SIG-M5 treated with dmso at 0.1 percent for 504 hours (cell line): ENCODE measurements at regions not wholly inside any gene's neighbourhood (a gene's known extent, or its start where the extent isn't known, plus 50 kb on each side); places are given as distances from the start of the nearest gene placed in this dataset.
"Not testable (repeated sequence)": the region's sequence is repeated elsewhere in the genome, so short reads cannot be mapped to it uniquely, and the experiment has no call there.

Source experiments
- DNase-seq: peaks from one replicate; lab custom pipeline; 2025; ENCODE audit not compliant: unreplicated experiment; lab: John Stamatoyannopoulos, UW

DNA sequence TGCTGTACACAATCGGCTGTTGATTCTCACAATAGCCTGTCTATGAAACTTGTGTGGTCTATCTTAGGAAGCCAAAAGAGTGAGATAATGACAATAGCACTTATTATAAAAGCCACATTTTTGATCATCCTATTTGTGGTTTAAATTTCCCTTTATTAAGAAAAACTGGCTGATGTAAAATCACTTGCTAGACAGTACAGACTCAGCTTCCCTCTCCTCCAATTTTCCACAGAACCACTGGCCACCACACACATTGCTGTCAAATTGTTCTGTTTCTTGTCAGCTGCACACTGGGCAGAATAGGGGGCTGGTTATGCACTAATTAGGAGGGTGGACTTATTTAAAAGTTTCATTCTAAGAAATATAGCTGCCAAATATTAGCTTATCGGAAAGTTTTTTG is 425.9 kb downstream of the EPHA3 start:
- no peak for DNase-seq

DNA sequence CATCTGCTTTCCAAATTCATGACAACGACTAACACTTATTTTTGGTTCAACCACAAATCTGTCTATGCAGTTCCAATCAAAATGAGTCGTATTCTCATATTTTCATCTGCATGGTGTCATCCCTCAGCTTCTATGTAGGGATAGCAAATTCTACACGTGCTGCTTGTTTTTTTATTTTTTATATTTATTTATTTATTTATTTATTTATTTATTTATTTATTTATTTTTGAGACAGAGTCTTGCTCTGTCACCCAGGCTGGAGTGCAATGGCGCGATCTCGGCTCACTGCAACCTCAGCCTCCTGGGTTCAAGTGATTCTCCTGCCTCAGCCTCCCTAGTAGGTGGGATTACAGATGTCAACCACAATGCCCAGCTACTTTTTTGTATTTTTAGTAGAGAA is 447.2 kb downstream of the EPHA3 start:
- DNase-seq, result not testable (repeated sequence)

DNA sequence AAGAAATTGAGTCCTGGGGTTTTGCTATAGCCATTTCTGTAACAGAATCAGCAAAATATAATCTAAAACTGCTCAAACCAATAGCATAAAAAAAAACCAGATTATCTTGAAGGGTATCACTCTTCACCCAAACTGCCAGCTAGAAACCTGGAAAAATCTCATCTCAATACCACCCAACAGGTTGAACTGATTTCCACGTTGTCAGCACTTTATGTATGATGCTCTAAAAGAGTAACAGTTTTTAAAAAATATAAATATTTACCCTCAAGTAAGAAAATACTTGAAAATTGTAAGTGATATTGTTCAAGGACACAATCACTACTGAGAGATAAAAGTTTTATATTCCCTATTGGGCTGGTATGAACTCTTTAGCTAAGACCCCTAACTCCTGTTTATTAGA is 451.3 kb downstream of the EPHA3 start:
- no peak for DNase-seq

DNA sequence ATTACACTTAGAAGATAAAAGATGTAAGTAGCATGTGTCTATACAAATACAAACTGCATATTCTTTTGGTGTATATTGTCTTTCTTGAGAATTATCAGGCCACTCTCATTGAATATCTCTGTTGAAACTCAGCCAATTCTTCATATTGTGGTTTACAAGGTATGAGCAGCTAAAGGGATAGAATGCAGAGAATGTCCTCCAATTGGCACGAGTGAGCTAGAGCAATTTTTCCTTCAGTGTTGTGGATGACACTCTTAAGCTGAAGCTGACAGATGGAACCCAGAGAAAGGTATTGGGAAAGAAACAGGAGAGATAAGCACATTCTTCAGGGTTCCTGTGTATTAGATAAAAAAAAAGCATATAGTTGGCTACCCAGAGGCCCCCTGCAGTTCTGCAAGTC is 453.1 kb downstream of the EPHA3 start:
- DNase-seq, result no peak

DNA sequence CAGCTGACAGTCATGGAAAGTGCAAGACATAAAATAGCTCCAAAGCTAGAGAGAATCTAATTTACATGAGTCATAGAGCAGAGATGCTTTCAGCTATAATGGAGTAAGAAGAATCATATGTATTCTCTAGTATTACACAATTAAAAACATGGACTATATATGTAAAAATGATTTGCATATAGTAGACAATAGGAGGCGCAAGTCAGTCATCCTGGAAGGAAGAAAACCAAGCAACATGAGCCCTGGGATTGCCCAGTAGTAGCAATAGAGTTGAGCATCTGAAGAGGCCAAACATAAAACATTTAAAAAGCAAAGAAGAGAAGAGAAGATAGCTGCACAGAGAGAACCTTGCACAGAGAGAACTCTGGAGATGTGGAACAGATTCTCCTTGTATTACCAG is 455.0 kb downstream of the EPHA3 start:
- DNase-seq, result no peak

DNA sequence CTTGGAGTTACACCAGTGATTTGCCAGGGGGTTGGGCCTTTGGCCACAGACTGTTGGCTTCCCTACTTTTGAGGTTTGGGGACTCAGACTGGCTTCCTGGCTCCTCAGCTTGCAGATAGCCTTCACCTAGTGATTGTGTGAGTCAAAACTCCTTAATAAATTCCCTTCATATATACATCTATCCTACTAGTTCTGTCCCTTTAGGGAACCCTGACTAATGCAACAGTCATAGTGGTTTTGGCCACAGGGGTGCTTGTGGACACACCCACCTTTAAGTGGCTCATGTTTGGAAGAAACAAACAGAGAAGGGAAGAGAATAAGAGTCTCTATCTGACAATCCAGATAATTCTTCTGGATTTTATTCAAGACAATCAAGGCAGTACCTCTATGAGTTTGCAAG is 457.7 kb downstream of the EPHA3 start:
- no peak for DNase-seq

DNA sequence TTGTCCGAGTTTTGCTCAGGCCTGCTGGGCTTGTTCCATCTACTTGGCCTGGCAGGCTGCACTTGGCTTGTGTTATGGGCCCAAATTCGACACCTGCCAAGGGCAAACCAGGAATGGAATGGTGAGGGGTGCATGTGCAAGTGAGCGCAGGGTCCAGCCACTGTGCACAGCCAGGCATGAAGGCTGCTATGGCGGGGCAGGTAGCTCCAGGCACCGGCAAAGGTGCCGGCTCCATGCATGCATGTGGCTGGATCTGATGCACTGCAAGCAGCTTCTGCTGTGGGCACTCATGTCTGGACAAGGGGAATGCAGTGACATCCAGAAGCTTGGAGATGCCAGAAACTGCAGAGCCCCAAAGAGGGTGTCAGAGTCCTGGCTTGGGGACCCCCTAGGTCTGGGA is 463.0 kb downstream of the EPHA3 start:
- DNase-seq, result no peak

DNA sequence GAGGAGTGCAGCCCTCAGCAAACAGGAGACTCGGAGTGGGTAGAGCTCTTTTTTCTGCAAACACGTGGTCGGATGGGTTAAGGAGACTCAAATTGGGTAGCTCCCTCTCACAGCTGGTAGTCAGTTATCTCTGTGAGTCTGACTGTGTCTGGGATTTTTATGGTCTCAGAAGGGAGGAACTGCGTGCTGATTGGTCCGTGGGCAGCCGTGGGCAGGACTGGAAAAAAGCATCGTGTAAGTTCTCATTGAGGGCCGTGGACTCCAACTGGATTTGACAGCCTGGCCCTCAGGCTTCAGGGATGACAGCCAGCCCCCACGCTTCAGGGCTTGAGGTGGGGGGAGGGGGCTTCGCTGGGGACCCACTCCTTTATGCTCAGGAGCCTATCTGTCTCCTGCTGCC is 463.9 kb downstream of the EPHA3 start:
- no peak for DNase-seq

DNA sequence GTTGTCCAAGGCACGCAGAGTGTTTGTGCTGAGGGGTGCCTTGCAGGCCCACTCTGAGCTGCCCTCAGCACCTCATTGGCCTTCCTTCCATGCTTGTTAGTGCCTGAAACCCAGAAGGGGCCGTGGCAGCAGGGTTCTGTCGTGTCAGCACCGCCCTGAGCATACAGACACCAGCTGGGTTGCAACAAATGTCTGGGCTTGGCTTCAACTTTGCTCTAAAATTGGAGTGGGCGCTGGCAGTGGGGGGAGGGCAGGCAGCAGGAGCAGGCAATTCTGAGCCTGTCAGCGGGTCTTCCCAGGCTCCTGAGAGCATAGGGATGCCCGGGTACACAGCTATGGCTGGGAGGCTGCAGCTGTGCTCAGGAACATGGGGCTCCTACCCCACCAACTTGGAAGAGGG is 464.3 kb downstream of the EPHA3 start:
- no peak for DNase-seq

DNA sequence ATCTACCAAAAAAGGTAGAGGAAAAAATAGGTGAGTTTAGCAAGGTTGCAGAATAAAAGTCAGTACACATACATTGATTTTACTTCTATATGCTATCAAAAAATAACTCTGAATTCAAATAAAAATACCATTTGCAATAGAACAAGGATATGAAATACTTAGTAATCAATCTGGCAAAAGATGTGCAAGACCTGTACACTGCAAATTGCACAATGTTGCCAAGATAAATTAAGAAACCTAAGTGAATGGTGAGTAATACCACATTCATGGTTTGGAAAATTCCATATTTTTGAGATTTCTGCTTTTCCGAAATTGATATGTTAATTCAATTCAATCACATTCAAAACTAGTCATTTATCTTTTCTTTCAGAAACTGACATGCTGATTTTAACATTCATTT is 464.8 kb downstream of the EPHA3 start:
- no peak for DNase-seq

DNA sequence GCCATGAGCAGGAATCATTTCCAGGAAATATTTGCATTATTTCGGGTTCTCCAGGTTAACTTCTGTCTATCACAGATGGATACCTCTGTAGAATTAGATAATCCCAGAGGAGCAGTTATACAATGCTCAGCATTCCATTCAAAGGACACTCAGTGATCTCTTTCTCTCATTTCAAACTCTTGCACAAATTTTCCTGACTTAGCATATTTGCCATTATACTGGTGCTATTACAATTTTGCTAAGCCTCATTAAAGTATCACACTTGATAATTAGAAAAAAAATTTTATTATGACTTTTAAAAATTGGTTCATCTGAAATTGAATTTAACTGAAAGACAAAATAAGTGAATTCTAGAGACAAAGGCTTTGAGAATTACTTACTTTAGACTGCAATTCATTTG is 469.0 kb downstream of the EPHA3 start:
- no peak for DNase-seq

DNA sequence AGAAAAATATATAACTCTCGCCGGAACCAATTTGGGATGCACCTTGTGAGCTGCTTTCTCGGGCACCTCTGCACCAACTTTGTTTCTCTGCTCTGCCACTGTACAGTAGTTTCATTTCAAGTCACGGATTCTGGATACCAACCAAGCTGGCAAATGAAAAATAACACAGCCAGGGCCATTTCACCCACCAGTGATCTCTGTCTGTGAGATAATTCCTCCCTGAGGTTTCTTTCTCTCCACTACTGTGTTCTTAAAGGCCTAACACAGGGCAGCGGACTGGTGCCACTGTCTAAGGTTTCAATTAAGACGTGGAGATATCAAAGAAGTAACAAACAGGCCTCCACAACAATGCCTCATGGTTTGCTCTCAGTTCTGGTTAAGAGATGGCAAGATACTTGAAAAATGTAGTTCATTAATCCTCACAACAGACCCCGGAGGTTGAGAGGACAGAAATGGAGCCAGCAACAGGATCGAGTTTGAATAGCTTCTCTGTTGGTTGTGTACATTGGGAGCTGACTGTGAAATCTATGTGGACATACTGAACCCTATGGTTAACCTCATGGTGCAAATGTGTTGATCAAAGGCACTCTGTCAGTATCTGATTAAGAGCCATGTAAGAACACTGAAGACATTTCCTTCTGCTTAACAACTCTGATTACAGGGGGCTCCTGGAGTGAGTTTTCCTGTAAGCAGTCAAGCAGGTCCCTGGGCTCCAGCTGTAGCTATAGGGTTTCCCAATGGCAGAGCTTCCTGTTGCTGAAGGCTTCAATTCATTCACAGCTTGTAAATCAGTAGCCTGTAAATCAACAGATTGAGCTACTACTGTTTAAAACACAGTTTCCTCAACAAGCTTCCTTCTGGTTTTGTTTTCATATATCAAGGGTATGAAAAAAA is 470.5 kb downstream of the EPHA3 start:
- DNase-seq, result no peak

- DNase-seq, result no peak
Measured at GRCh38 chr3:89580859-89581258, 473.4 kb downstream of the EPHA3 start.

- DNase-seq, result no peak
Measured at GRCh38 chr3:89584398-89584797, 477.0 kb downstream of the EPHA3 start.

GRCh38 chr3:89586256-89586655 is 478.8 kb downstream of the EPHA3 start:
- no peak for DNase-seq

GRCh38 chr3:89586676-89587075 is 479.3 kb downstream of the EPHA3 start:
- no peak for DNase-seq

DNA sequence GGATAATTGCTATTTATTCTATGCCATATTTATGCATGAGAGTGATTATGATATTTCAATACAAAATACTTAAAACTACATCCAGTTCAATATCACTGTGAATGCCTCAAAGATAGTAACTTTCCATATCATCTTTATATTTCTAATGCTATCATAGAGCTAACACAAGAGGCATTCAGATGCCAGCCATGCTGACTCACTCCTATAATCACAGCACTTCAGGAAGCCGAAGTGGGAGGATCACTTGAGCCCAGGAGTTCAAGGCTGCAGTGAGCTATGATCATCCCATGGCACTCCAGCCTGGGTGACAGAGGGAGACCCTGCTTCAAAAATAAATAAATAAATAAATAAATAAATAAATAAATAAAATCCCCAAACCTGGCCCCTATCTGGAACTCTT is 498.7 kb downstream of the EPHA3 start:
- no peak for DNase-seq

DNA sequence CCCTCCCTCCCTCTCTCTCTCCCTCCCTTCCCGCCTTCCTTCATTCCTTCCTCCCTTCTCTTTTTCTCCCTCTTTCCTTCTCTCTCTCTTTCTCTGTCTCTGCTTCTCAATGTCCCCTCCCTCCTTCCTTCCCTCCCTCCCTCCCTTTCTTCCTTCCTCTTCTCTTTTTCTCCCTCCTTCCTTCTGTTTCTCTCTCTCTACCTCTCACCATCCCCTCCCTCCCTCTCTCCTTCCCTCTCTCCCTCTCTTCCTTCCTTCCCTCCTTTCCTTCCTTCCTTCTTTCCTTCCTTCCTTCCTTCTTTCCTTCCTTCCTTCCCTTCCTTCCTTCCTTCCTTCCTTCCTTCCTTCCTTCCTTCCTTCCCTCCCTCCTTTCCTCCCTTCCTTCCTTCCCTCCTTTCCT is 504.6 kb downstream of the EPHA3 start:
- no peak for DNase-seq

GRCh38 chr3:89613241-89613640 is 505.8 kb downstream of the EPHA3 start:
- DNase-seq, result no peak

DNA sequence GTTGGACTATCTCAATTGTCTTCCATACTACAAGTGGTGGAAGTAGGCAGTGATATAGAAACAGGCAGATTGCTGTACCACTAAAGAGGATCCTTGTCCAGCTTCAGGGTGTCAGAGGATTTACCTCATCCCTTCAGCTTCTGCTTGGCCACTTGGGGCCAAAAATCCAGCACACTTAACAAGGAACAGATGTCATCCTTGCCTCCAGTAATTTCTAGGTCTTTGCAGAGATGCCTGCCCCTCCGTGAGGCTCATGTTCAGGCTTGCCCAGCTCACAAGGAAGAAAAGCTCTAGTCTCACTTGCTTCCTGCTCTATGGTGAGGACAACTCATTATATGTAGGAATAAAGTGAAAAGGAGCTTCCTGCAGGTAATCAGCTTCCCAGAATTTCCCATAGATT is 510.3 kb downstream of the EPHA3 start:
- no peak for DNase-seq

GRCh38 chr3:89619263-89619662 is 511.8 kb downstream of the EPHA3 start:
- DNase-seq, result no peak

GRCh38 chr3:89622063-89622700 is 514.8 kb downstream of the EPHA3 start:
- DNase-seq, result no peak

DNA sequence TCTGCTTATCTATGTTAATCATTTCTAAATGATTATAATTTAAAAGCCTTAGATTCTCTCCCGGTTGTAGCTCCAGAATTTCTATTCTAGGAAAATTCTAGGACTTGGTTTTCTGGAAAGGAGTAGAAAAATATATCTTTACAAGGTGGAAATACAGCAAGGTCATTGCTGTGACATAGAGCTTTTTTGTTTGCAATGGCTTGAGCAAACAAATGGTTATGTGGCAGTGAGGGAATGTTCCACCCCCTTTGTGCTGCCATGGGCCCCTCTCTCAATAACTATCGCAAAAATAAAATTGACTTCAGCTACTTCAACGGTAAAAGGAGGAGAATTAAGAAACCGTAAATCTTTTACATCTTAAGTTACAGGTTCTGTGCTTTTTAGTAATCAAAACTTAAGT is 517.1 kb downstream of the EPHA3 start:
- DNase-seq, result no peak
